H1 (cell line): ENCODE measurements at regions not wholly inside any gene's neighbourhood (a gene's known extent, or its start where the extent isn't known, plus 50 kb on each side); places are given as distances from the start of the nearest gene placed in this dataset.

Source experiments
- CTCF ChIA-PET: fragments of 300-600 bp; sonication (Branson Sonifier 250); formaldehyde crosslinking; loops from one replicate; lab custom pipeline; 2021; ENCODE audit not compliant: partially characterized antibody; lab: Charles Lee
- POLR2A ChIA-PET: fragments of 300-600 bp; sonication (Branson Sonifier 250); formaldehyde crosslinking; loops from one replicate; lab custom pipeline; 2021; ENCODE audit warnings: inconsistent platforms; ENCODE audit not compliant: partially characterized antibody; lab: Charles Lee
- DNase-seq, 2 experiments: peaks; one replicate each; pipeline versions ENCODE4 v3.0.0 to v3.0.0-alpha.2; 2010 to 2022; ENCODE audit warnings: low spot score in 2 of 2, low read depth in 1 of 2, mixed read lengths in 1 of 2
- FAIRE-seq: peaks from 2 replicates; lab custom pipeline; 2011; peaks lifted over from hg19 to GRCh38; lab: Jason Lieb, UNC
- H2AFZ ChIP-seq: 2 replicates; pipeline ENCODE4 v1.8.1; 2012; ENCODE audit warnings: low read length, inconsistent platforms
- H2AK5ac ChIP-seq: 2 replicates; pipeline ENCODE4 v1.6.1; 2013; ENCODE audit warnings: low read depth, low read length
- H2BK120ac ChIP-seq: replicated peaks from 2 replicates; pipeline ENCODE3; 2013; ENCODE audit warnings: low read depth, low read length, inconsistent platforms
- H2BK12ac ChIP-seq: 2 replicates; pipeline ENCODE4 v1.6.1; 2013; ENCODE audit warnings: low read depth, low read length
- H2BK15ac ChIP-seq: 2 replicates; pipeline ENCODE4 v1.6.1; 2013; ENCODE audit warnings: low read length
- H2BK20ac ChIP-seq: 2 replicates; pipeline ENCODE4 v1.6.1; 2013; ENCODE audit warnings: low read length
- H2BK5ac ChIP-seq: 2 replicates; pipeline ENCODE4 v1.6.1; 2013; ENCODE audit warnings: low read depth, low read length
- H3K14ac ChIP-seq: 2 replicates; pipeline ENCODE4 v1.6.1; 2013; ENCODE audit warnings: inconsistent platforms; ENCODE audit not compliant: insufficient read length
- H3K18ac ChIP-seq: 2 replicates; pipeline ENCODE4 v1.6.1; 2013; ENCODE audit warnings: low read length; ENCODE audit errors: extremely low read depth
- H3K23ac ChIP-seq: 2 replicates; pipeline ENCODE4 v1.6.1; 2013; ENCODE audit warnings: inconsistent platforms; ENCODE audit not compliant: insufficient read length
- H3K23me2 ChIP-seq: 2 replicates; pipeline ENCODE4 v1.6.1; 2013; ENCODE audit warnings: low read depth, low read length
- H3K27ac ChIP-seq: 2 replicates; pipeline ENCODE4 v1.6.1; 2011; ENCODE audit warnings: low read depth, low read length, inconsistent platforms
- H3K27me3 ChIP-seq, 4 experiments: replicated peaks in 1 of 4; 1 replicate in 1 of 4; 2 replicates in 3 of 4; pipeline versions ENCODE4 v1.6.1 to v1.8.1; 2011 to 2013; ENCODE audit warnings: low read length in 3 of 4, mild to moderate bottlenecking in 3 of 4, inconsistent platforms in 2 of 4, mixed read lengths in 2 of 4, moderate library complexity in 1 of 4; ENCODE audit not compliant: control insufficient read depth in 3 of 4, insufficient read depth in 3 of 4; ENCODE audit errors: extremely low read depth in 1 of 4
- H3K36me3 ChIP-seq, 4 experiments: 2 replicates each; pipeline versions ENCODE4 v1.6.1 to v1.8.1; 2011 to 2013; ENCODE audit warnings: mild to moderate bottlenecking in 4 of 4, low read length in 3 of 4, moderate library complexity in 2 of 4, control low read depth in 1 of 4, inconsistent platforms in 1 of 4; ENCODE audit not compliant: insufficient read depth in 4 of 4, control insufficient read depth in 2 of 4
- H3K4ac ChIP-seq: replicated peaks from 2 replicates; pipeline ENCODE3; 2013; ENCODE audit warnings: low read length, low read depth, mixed read lengths, inconsistent platforms; ENCODE audit not compliant: insufficient read length
- H3K4me1 ChIP-seq, 4 experiments: replicated peaks in 1 of 4; 1 replicate in 1 of 4; 2 replicates in 3 of 4; pipeline versions ENCODE4 v1.6.1 to v1.8.1; 2011 to 2013; ENCODE audit warnings: low read length in 3 of 4, inconsistent platforms in 2 of 4, mixed read lengths in 1 of 4; ENCODE audit not compliant: insufficient read depth in 4 of 4, control insufficient read depth in 3 of 4
- H3K4me2 ChIP-seq, 2 experiments: 2 replicates each; pipeline versions ENCODE4 v1.6.1 to v1.8.1; 2011 to 2013; ENCODE audit warnings: low read depth in 2 of 2, low read length in 2 of 2, control low read depth in 1 of 2, inconsistent platforms in 1 of 2, mild to moderate bottlenecking in 1 of 2; ENCODE audit not compliant: insufficient read depth in 1 of 2
- H3K4me3 ChIP-seq, 4 experiments: fragments of 200-600, 300-600 bp in 1 of 4; sonication (generic), shearing (Covaris generic), sonication (Bioruptor Twin) in 1 of 4; 2 replicates each; pipeline versions ENCODE4 v1.5.1 to v1.8.1; 2011 to 2016; ENCODE audit warnings: low read length in 4 of 4, low read depth in 3 of 4, control low read depth in 2 of 4, inconsistent platforms in 2 of 4, mild to moderate bottlenecking in 2 of 4, mixed read lengths in 1 of 4, moderate library complexity in 1 of 4; ENCODE audit not compliant: insufficient read depth in 2 of 4; ENCODE audit errors: extremely low read depth in 1 of 4
- H3K56ac ChIP-seq: replicated peaks from 2 replicates; pipeline ENCODE3; 2013; ENCODE audit warnings: low read depth, mild to moderate bottlenecking, mixed read lengths, low read length, inconsistent platforms; ENCODE audit not compliant: insufficient read length
- H3K79me1 ChIP-seq: 2 replicates; pipeline ENCODE4 v1.6.1; 2013; ENCODE audit warnings: low read depth, low read length, control low read depth
- H3K79me2 ChIP-seq, 2 experiments: 2 replicates each; pipeline versions ENCODE4 v1.6.1 to v1.8.1; 2012 to 2013; ENCODE audit warnings: low read length in 2 of 2, mild to moderate bottlenecking in 2 of 2, inconsistent platforms in 1 of 2; ENCODE audit not compliant: insufficient read depth in 2 of 2, control insufficient read depth in 1 of 2
- H3K9ac ChIP-seq, 4 experiments: replicated peaks in 1 of 4; 1 replicate in 1 of 4; 2 replicates in 3 of 4; pipeline versions ENCODE4 v1.6.1 to v1.8.1; 2011 to 2013; ENCODE audit warnings: low read depth in 3 of 4, low read length in 3 of 4, control low read depth in 2 of 4, mild to moderate bottlenecking in 2 of 4, moderate library complexity in 2 of 4, inconsistent platforms in 1 of 4; ENCODE audit errors: extremely low read depth in 1 of 4
- H3K9me3 ChIP-seq, 2 experiments: 2 replicates each; pipeline versions ENCODE4 v1.6.1 to v1.8.1; 2012 to 2013; ENCODE audit warnings: mild to moderate bottlenecking in 2 of 2, moderate library complexity in 2 of 2, control low read depth in 1 of 2, inconsistent platforms in 1 of 2, low read depth in 1 of 2, low read length in 1 of 2, mixed read lengths in 1 of 2; ENCODE audit not compliant: insufficient read depth in 2 of 2
- H4K20me1 ChIP-seq, 2 experiments: replicated peaks in 1 of 2; 2 replicates each; pipeline versions ENCODE3 to v1.8.1; 2011 to 2013; ENCODE audit warnings: inconsistent platforms in 2 of 2, low read length in 2 of 2, mild to moderate bottlenecking in 1 of 2; ENCODE audit not compliant: insufficient read depth in 2 of 2, control insufficient read depth in 1 of 2
- H4K5ac ChIP-seq: 2 replicates; pipeline ENCODE4 v1.6.1; 2013; ENCODE audit warnings: low read length, low read depth, mixed read lengths, inconsistent platforms; ENCODE audit not compliant: insufficient read length
- H4K8ac ChIP-seq: 2 replicates; pipeline ENCODE4 v1.8.0; 2013; ENCODE audit warnings: mild to moderate bottlenecking, moderate library complexity, low read length, inconsistent platforms; ENCODE audit not compliant: insufficient read depth; ENCODE audit errors: extremely low read depth
- H4K91ac ChIP-seq: replicated peaks from 2 replicates; pipeline ENCODE3; 2013; ENCODE audit warnings: low read length, mixed read lengths, inconsistent platforms; ENCODE audit not compliant: insufficient read length
- ATF3 ChIP-seq: IDR thresholded peaks from 2 replicates; pipeline ENCODE4 v1.6.1; 2011; ENCODE audit warnings: low read depth, mild to moderate bottlenecking, low read length; ENCODE audit not compliant: insufficient read depth
- HDAC6 ChIP-seq: IDR thresholded peaks from one replicate; pipeline ENCODE4 v1.7.1; 2012; ENCODE audit warnings: low read depth, mild to moderate bottlenecking, inconsistent platforms, low read length, moderate library complexity
- SIRT6 ChIP-seq: IDR thresholded peaks from one replicate; pipeline ENCODE4 v1.7.1; 2012; ENCODE audit warnings: low read length, inconsistent platforms
- TAF1 ChIP-seq: IDR thresholded peaks from 2 replicates; pipeline ENCODE4 v1.6.1; 2011; ENCODE audit warnings: mild to moderate bottlenecking, low read depth, low read length
- whole genome bisulfite sequencing, 2 experiments: shearing (Covaris generic) in 1 of 2; methylation state at CpG; one replicate each; pipeline versions ENCODE4 v1.1.6 to v1.1.7; 2013 to 2015; ENCODE audit warnings: low lambda C conversion rate in 2 of 2, mixed read lengths in 2 of 2, inconsistent platforms in 1 of 2, low coverage in 1 of 2, missing lambda C conversion rate in 1 of 2; ENCODE audit not compliant: insufficient replicate concordance in 2 of 2, insufficient coverage in 1 of 2, insufficient read length in 1 of 2; ENCODE audit errors: extremely low coverage in 1 of 2, missing lambda C conversion rate in 1 of 2; 5-methylcytosine and 5-hydroxymethylcytosine counted together

- H3K18ac ChIP-seq, result no peak overlapping the region
- no peak overlapping the region for H3K4me2 ChIP-seq
- no peak overlapping the region for H2BK20ac ChIP-seq
- no peak overlapping the region for H2BK5ac ChIP-seq
- no peak overlapping the region for H4K91ac ChIP-seq
- H3K4me1 ChIP-seq, result no peaks in the 10 kb centered on the region
- no peaks in the 10 kb centered on the region for H4K20me1 ChIP-seq
- no peaks in the 10 kb centered on the region for H3K79me1 ChIP-seq
- H2AFZ ChIP-seq, result no peak overlapping the region
- no peak overlapping the region for H3K9ac ChIP-seq
- no peak overlapping the region for H3K14ac ChIP-seq
- H3K23ac ChIP-seq, result no peak overlapping the region
- H3K4ac ChIP-seq, result no peak overlapping the region
- CTCF ChIA-PET, result interaction anchor here (8.3 kb wide), 1 partner anchor 17 kb away, joined by 72 read pairs; no protein-coding TSS in a partner anchor
- no peaks in the 10 kb centered on the region for H3K27me3 ChIP-seq
- H4K5ac ChIP-seq, result no peak overlapping the region
- no peak overlapping the region for H2BK12ac ChIP-seq
- no peaks in the 10 kb centered on the region for H3K36me3 ChIP-seq
- POLR2A ChIA-PET, result no interaction called here
- H3K56ac ChIP-seq, result no peak overlapping the region
- H2BK15ac ChIP-seq, result no peak overlapping the region
- WGBS, 2 experiments, result 90% methylated on average over 5 of the region's 5 CpGs; no CpG with 5 or more reads in 1 of the 2 experiments
- H3K4me3 ChIP-seq, result no peak overlapping the region
- H3K9me3 ChIP-seq, result no peaks in the 10 kb centered on the region
- H2AK5ac ChIP-seq, result no peak overlapping the region
- no peak overlapping the region for H2BK120ac ChIP-seq
- no peak overlapping the region for H4K8ac ChIP-seq
- DNase-seq, result no peak
- TF ChIP-seq SIRT6 (no peak), TAF1 (no peak), ATF3 (no peak), HDAC6 (no peak)
- H3K27ac ChIP-seq, result no peak overlapping the region
- FAIRE-seq, result no peak
- no peaks in the 10 kb centered on the region for H3K23me2 ChIP-seq
- no peaks in the 10 kb centered on the region for H3K79me2 ChIP-seq
Observed at GRCh38 chr5:36489505-36489904, 116.9 kb upstream of the SLC1A3 start.
